Hepatocyte (in vitro differentiated cells): ENCODE measurements at regions not wholly inside any gene's neighbourhood (a gene's known extent, or its start where the extent isn't known, plus 50 kb on each side); places are given as distances from the start of the nearest gene placed in this dataset.

Source experiments
- CTCF ChIP-seq: fragments of 200-600 bp; sonication (generic); IDR thresholded peaks from 2 replicates; pipeline ENCODE4 v1.5.1; 2016; ENCODE audit warnings: antibody characterized with exemption, mild to moderate bottlenecking; ENCODE audit not compliant: poor library complexity
- EZH2 ChIP-seq: fragments of 200-600 bp; sonication (generic); IDR thresholded peaks from 2 replicates; pipeline ENCODE4 v1.6.1; 2016; ENCODE audit warnings: antibody characterized with exemption, mild to moderate bottlenecking, borderline replicate concordance

GRCh38 chr5:93886917-93887361 lies 145.5 kb upstream of the POU5F2 start:
- TF ChIP-seq CTCF, result no peak
- TF ChIP-seq EZH2, result no peak
